Vagina (tissue), 2 donors: ENCODE measurements at regions not wholly inside any gene's neighbourhood (a gene's known extent, or its start where the extent isn't known, plus 50 kb on each side); places are given as distances from the start of the nearest gene placed in this dataset.

Experiments
- POLR2A ChIP-seq, 2 donors: fragments of 450-650 bp; IDR thresholded peaks; one replicate each; pipeline ENCODE4 v1.6.1; 2017; ENCODE audit warnings: antibody characterized with exemption in 2 of 2, mild to moderate bottlenecking in 2 of 2, moderate library complexity in 2 of 2
- POLR2AphosphoS5 ChIP-seq, 2 donors: sonication (generic); formaldehyde crosslinking; IDR thresholded peaks; one replicate each; pipeline ENCODE4 v1.9.0; 2017; ENCODE audit warnings: antibody characterized with exemption in 2 of 2, mild to moderate bottlenecking in 2 of 2, low read depth in 1 of 2; ENCODE audit not compliant: insufficient read depth in 1 of 2
- TF ChIP-seq, protein P1 (sequence below), 3 experiments: fragments of 450-650 bp in 2 of 3; fragments of 200-600 bp in 1 of 3; sonication (generic) in 1 of 3; IDR thresholded peaks; one replicate each; pipeline ENCODE4 v1.5.1; 2017 to 2019; ENCODE audit warnings: antibody characterized with exemption in 3 of 3, mild to moderate bottlenecking in 2 of 3, moderate library complexity in 2 of 3

DNA sequence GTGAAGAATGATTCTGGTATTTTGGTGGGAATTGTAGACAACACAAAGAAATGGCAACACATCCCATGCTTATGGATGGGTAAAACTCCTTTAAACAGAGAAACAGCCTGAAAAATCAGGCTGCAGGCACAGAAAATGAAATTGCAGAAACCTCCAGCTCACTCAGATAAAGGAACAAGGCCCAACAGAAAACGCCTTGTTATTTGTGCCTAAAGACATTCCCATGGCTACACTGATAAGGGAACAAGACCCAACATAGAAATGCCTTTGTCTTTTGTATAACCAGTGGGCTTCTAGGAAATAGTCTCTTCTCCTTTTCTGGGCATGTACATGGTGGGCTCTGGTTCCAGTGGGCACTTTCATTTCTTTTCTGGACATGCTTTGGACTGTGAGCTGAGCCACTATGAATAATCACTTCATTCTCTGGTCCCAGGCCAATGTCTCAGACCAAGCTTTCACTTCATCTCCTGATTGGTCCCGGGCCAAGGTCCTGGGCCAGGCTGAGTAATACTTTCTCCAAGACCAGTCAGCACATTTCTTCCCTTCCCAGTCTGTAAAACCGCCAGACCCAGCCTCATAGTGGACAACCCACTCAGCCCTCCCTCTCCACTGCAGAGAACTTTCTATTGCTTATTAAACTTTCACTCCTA lies 160.5 kb downstream of the TBX22 start:
- TF ChIP-seq, protein P1, sequence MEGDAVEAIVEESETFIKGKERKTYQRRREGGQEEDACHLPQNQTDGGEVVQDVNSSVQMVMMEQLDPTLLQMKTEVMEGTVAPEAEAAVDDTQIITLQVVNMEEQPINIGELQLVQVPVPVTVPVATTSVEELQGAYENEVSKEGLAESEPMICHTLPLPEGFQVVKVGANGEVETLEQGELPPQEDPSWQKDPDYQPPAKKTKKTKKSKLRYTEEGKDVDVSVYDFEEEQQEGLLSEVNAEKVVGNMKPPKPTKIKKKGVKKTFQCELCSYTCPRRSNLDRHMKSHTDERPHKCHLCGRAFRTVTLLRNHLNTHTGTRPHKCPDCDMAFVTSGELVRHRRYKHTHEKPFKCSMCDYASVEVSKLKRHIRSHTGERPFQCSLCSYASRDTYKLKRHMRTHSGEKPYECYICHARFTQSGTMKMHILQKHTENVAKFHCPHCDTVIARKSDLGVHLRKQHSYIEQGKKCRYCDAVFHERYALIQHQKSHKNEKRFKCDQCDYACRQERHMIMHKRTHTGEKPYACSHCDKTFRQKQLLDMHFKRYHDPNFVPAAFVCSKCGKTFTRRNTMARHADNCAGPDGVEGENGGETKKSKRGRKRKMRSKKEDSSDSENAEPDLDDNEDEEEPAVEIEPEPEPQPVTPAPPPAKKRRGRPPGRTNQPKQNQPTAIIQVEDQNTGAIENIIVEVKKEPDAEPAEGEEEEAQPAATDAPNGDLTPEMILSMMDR (IDR thresholded peaks at IDR 0.05), result no peak
- TF ChIP-seq POLR2AphosphoS5 (IDR thresholded peaks at IDR 0.05; ENCODE audit: insufficient read depth in 1 of 2, low read depth in 1 of 2) (no peak), POLR2A (IDR thresholded peaks at IDR 0.05) (no peak)
